B cell (primary cell): ENCODE measurements at regions not wholly inside any gene's neighbourhood (a gene's known extent, or its start where the extent isn't known, plus 50 kb on each side); places are given as distances from the start of the nearest gene placed in this dataset.

Source experiments
- ATAC-seq: fragments of 200-7000 bp; cut with Tn5 transposase; one replicate; pipeline ENCODE4 v1.10.0; 2021; ENCODE audit warnings: low read depth, mild to moderate bottlenecking, moderate number of reproducible peaks, moderate library complexity
- CTCF ChIA-PET: fragments of 350-600 bp; sonication (Branson Sonifier 250); formaldehyde crosslinking; loops from one replicate; lab custom pipeline; 2021; ENCODE audit warnings: antibody characterized with exemption, inconsistent platforms; lab: Charles Lee
- POLR2A ChIA-PET: fragments of 350-600 bp; sonication (Branson Sonifier 250); formaldehyde crosslinking; loops from one replicate; lab custom pipeline; 2021; ENCODE audit warnings: antibody characterized with exemption; lab: Charles Lee
- DNase-seq: peaks from one replicate; pipeline ENCODE4 v3.0.0; 2013
- H2AFZ ChIP-seq: 2 replicates; pipeline ENCODE4 v1.6.1; 2012; ENCODE audit warnings: mild to moderate bottlenecking, low read depth, low read length; ENCODE audit not compliant: insufficient read depth, poor library complexity, severe bottlenecking
- H3K27ac ChIP-seq, 2 donors: 1 replicate in 1 of 2; 2 replicates in 1 of 2; pipeline ENCODE4 v1.5.1; 2012 to 2013; ENCODE audit warnings: low read length in 2 of 2, mild to moderate bottlenecking in 2 of 2, moderate library complexity in 1 of 2
- H3K27me3 ChIP-seq, 4 experiments: fragments of 200-600 bp in 1 of 4; sonication (generic) in 1 of 4; replicated peaks in 1 of 4; 1 replicate in 2 of 4; 2 replicates in 2 of 4; pipeline versions ENCODE4 v1.6.1 to v1.7.0; 2013 to 2016; ENCODE audit warnings: low read length in 3 of 4, mild to moderate bottlenecking in 2 of 4, mixed read lengths in 1 of 4, moderate library complexity in 1 of 4; ENCODE audit not compliant: insufficient read depth in 4 of 4, control insufficient read depth in 3 of 4; ENCODE audit errors: control extremely low read depth in 1 of 4
- H3K36me3 ChIP-seq, 2 experiments: replicated peaks in 1 of 2; 1 replicate in 1 of 2; 2 replicates in 1 of 2; pipeline versions ENCODE4 v1.6.1 to v1.7.1; 2013; ENCODE audit warnings: low read length in 1 of 2; ENCODE audit not compliant: insufficient read depth in 2 of 2, control insufficient read depth in 1 of 2; ENCODE audit errors: control extremely low read depth in 1 of 2, extremely low read depth in 1 of 2
- H3K4me1 ChIP-seq, 2 donors: fragments of 200-600 bp in 1 of 2; sonication (generic) in 1 of 2; 1 replicate in 1 of 2; 2 replicates in 1 of 2; pipeline versions ENCODE4 v1.5.1 to v1.6.1; 2013 to 2017; ENCODE audit warnings: low read length in 2 of 2; ENCODE audit not compliant: control insufficient read depth in 2 of 2, insufficient read depth in 2 of 2
- H3K4me2 ChIP-seq: replicated peaks from 2 replicates; pipeline ENCODE3; 2012; ENCODE audit warnings: mild to moderate bottlenecking, low read depth, low read length; ENCODE audit not compliant: poor library complexity, severe bottlenecking
- H3K4me3 ChIP-seq, 5 experiments: fragments of 200-600 bp in 1 of 5; sonication (generic) in 1 of 5; 1 replicate in 3 of 5; 2 replicates in 2 of 5; pipeline versions ENCODE4 v1.5.1 to v1.7.0; 2011 to 2016; ENCODE audit warnings: low read length in 4 of 5, mild to moderate bottlenecking in 4 of 5, low read depth in 2 of 5, control low read depth in 1 of 5, moderate library complexity in 1 of 5; ENCODE audit not compliant: insufficient read depth in 1 of 5; ENCODE audit errors: control extremely low read depth in 1 of 5, extremely low read depth in 1 of 5
- H3K79me2 ChIP-seq: fragments of 200-600 bp; sonication (generic); one replicate; pipeline ENCODE4 v1.6.0; 2016; ENCODE audit warnings: low read length; ENCODE audit not compliant: control insufficient read depth, insufficient read depth
- H3K9ac ChIP-seq: fragments of 200-600 bp; sonication (generic); 2 replicates; pipeline ENCODE4 v1.6.1; 2017; ENCODE audit warnings: mild to moderate bottlenecking, low read length, moderate library complexity
- H3K9me3 ChIP-seq, 3 donors: one replicate each; pipeline versions ENCODE4 v1.6.1 to v1.7.1; 2013; ENCODE audit warnings: low read length in 2 of 3; ENCODE audit not compliant: control insufficient read depth in 2 of 3, insufficient read depth in 1 of 3; ENCODE audit errors: control extremely low read depth in 1 of 3
- H4K20me1 ChIP-seq: 2 replicates; pipeline ENCODE4 v1.6.0; 2012; ENCODE audit warnings: mild to moderate bottlenecking, low read length; ENCODE audit not compliant: insufficient read depth, control insufficient read depth, poor library complexity, severe bottlenecking
- H3K27ac Mint-ChIP-seq: one replicate; pipeline ENCODE4 v1.8.0; 2021; ENCODE audit warnings: mixed read lengths
- H3K27me3 Mint-ChIP-seq: one replicate; pipeline ENCODE4 v1.8.0; 2021; ENCODE audit warnings: mixed read lengths
- H3K4me1 Mint-ChIP-seq: one replicate; pipeline ENCODE4 v1.8.0; 2021; ENCODE audit warnings: mixed read lengths
- H3K4me3 Mint-ChIP-seq: one replicate; pipeline ENCODE4 v1.8.0; 2021; ENCODE audit warnings: mixed read lengths
- H3K9me3 Mint-ChIP-seq: one replicate; pipeline ENCODE4 v1.8.0; 2022; ENCODE audit warnings: mixed read lengths; ENCODE audit not compliant: insufficient read depth
- EZH2 ChIP-seq: IDR thresholded peaks from 2 replicates; pipeline ENCODE4 v1.6.1; 2012; ENCODE audit warnings: borderline replicate concordance, low read depth, mild to moderate bottlenecking, moderate library complexity, low read length; ENCODE audit not compliant: insufficient read depth, poor library complexity, severe bottlenecking
- WGBS: methylation state at CpG from one replicate; pipeline ENCODE4 v1.1.5; 2013; ENCODE audit warnings: missing lambda C conversion rate; ENCODE audit not compliant: insufficient coverage; 5-methylcytosine and 5-hydroxymethylcytosine counted together
- intact Hi-C: fragments of 100-400 bp; cut with micrococcal nuclease; formaldehyde crosslinking; loops from one replicate; pipeline ENCODE4 v1.10.0; 2022
- TF ChIP-seq, protein P1 (sequence below): fragments of 200-600 bp; IDR thresholded peaks from one replicate; pipeline ENCODE4 v1.8.0; 2022; ENCODE audit warnings: antibody characterized with exemption, mild to moderate bottlenecking

DNA sequence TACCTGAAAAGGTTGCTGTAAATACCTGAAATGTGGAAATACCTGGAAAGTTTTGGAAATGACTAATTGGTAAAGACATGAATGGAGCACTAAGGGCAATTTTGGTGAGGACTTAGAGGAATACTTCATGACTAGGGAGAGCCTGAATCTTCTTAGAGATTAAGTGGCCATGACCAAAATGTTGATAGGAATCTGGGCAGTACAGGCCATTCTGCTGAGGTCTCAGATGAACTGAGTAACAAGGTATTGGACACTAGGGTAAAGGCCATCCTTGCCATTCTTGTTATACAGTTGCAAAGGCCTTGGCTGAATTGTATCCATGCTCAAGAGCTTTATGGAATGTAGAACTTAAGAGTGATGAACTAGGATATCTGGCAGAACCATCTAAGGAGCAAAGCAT lies 742.9 kb upstream of the RAB6C start:
- no peak for DNase-seq
- no peaks in the 10 kb centered on the region for H3K4me1 Mint-ChIP-seq
- H3K4me1 ChIP-seq = no peaks in the 10 kb centered on the region
- no peak for ATAC-seq
- peaks cover 7% of the 10 kb centered on the region for H3K27me3 Mint-ChIP-seq
- H3K27ac Mint-ChIP-seq = no peak overlapping the region
- H3K9me3 Mint-ChIP-seq = peaks cover 7% of the 10 kb centered on the region
- no peak for TF ChIP-seq EZH2
- TF ChIP-seq, protein P1, sequence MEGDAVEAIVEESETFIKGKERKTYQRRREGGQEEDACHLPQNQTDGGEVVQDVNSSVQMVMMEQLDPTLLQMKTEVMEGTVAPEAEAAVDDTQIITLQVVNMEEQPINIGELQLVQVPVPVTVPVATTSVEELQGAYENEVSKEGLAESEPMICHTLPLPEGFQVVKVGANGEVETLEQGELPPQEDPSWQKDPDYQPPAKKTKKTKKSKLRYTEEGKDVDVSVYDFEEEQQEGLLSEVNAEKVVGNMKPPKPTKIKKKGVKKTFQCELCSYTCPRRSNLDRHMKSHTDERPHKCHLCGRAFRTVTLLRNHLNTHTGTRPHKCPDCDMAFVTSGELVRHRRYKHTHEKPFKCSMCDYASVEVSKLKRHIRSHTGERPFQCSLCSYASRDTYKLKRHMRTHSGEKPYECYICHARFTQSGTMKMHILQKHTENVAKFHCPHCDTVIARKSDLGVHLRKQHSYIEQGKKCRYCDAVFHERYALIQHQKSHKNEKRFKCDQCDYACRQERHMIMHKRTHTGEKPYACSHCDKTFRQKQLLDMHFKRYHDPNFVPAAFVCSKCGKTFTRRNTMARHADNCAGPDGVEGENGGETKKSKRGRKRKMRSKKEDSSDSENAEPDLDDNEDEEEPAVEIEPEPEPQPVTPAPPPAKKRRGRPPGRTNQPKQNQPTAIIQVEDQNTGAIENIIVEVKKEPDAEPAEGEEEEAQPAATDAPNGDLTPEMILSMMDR = no peak
- no peaks in the 10 kb centered on the region for H3K27me3 ChIP-seq
- H3K27ac ChIP-seq = no peak overlapping the region
- intact Hi-C loops = no loop called here
- H3K9ac ChIP-seq = no peak overlapping the region
- H3K4me3 ChIP-seq = no peak overlapping the region
- H4K20me1 ChIP-seq = no peaks in the 10 kb centered on the region
- H3K36me3 ChIP-seq = no peaks in the 10 kb centered on the region
- H2AFZ ChIP-seq = no peak overlapping the region
- H3K79me2 ChIP-seq = no peaks in the 10 kb centered on the region
- POLR2A ChIA-PET = no interaction called here
- H3K4me2 ChIP-seq = no peak overlapping the region
- H3K4me3 Mint-ChIP-seq = no peak overlapping the region
- CTCF ChIA-PET = no interaction called here
- peaks cover 0 to 3% (median 0%) of the 10 kb centered on the region in 3 donors for H3K9me3 ChIP-seq

DNA sequence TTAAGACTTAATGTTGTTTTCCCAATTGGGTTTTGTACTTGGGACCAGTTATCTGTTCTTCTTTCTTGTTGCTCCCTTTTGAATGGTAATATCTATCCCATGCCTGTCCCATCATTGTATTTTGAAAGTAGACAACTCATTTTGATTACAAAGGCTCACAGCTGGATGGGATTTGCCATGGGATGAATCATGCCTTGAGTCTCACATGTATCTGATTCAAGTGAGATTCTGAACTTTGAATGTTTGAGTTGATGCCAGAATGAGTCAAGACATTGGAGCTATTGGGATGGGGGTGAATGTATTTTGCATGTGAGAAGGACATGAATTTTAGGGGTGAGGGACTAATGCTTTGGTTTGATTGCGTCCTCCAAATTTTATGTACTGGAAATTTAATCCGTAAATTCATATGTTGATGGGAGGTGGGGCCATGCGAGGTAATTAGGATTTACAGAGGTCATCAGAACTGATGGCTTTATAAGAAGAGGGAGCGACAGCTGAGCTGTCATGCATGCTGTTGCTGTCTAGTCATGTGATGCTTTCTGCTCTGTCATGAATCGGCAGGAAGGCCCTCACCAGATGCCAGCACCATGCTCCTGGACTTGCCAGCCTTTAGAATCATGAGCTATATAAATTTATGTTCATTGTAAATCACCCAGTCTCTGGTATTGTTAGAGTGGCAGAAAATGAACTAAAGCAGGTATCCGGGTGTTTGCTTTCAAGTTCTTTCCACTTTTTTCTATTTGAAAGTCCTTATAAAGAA lies 741.3 kb upstream of the RAB6C start:
- CTCF ChIA-PET = interaction anchor here (1.3 kb wide), 1 partner anchor 10 kb away, joined by 3 read pairs; no protein-coding TSS in a partner anchor
- 97% methylated on average over 3 of the region's 6 CpGs for WGBS

More for the DNA sequence above, 741.3 kb upstream of the RAB6C start:
- DNase-seq (no peak), ATAC-seq (no peak)
- Histone ChIP-seq H3K27ac (no peak overlapping the region), H3K4me2 (no peak overlapping the region), H3K27me3 (no peaks in the 10 kb centered on the region), H3K4me1 (no peaks in the 10 kb centered on the region), H4K20me1 (no peaks in the 10 kb centered on the region), H3K9me3 (peaks cover 0 to 3% (median 0%) of the 10 kb centered on the region in 3 donors), H3K9ac (no peak overlapping the region), H2AFZ (no peak overlapping the region), H3K79me2 (no peaks in the 10 kb centered on the region), H3K4me3 (no peak overlapping the region), H3K36me3 (no peaks in the 10 kb centered on the region)
- Mint-ChIP-seq H3K4me3 (no peak overlapping the region), H3K27ac (no peak overlapping the region), H3K27me3 (peaks cover 16% of the 10 kb centered on the region), H3K4me1 (no peaks in the 10 kb centered on the region), H3K9me3 (peaks cover 7% of the 10 kb centered on the region)
- TF ChIP-seq EZH2 = no peak
- TF ChIP-seq, protein P1 = no peak
- intact Hi-C loops = no loop called here
- POLR2A ChIA-PET = no interaction called here
